M059J (cell line): ENCODE measurements at regions not wholly inside any gene's neighbourhood (a gene's known extent, or its start where the extent isn't known, plus 50 kb on each side); places are given as distances from the start of the nearest gene placed in this dataset.

ENCODE experiments used
- DNase-seq: peaks from one replicate; pipeline ENCODE4 v3.0.0-alpha.2; 2012; ENCODE audit warnings: low read depth

DNA sequence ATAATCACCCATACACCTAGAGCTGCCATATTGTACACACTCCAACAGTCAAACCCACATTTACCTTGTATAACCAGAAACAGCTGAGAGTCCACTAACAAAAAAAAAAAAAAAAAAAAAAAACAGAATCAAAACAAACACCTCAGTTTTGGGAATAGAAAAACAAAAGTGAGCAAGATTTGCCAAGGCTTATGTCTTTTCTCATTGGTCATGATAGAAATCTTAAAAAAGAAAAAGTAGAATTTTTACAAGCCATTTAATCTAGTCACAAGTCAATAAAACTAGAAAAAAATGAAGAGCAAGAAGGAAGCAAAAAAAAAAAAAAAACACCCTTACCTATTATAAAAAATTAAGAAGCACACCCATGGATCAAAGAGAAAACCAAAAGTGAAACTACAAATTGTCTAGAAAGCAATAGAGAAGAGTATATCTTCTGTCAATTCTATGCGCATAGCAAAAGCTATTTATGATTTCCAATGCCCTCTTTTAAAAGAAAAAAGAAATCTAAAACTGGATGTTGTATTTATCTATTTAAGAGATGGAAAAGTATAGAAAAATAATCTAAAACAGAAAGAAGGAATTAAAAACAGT, 113.2 kb upstream of the GALNT2 start:
- DNase-seq = no peak

DNA sequence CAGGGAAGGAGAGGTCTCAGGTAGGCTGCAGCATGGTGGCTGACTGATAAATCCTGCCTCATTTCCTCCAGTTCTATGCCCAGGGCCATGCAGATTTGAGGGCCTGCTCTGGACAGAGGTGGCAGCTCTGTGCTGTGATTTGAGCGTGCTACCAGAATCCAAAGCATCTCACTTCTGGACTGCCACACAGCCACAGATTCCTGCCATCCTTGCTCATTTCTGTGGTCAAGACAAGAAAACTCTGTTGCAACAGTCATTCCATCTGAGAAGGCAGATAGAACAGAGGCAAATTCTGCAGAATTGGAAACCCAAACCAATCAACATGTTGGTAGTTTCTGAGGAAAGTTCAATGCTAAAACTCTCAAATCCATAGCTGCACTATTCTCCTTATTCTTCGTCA, 102.8 kb upstream of the GALNT2 start:
- DNase-seq = peak; percentile 10

DNA sequence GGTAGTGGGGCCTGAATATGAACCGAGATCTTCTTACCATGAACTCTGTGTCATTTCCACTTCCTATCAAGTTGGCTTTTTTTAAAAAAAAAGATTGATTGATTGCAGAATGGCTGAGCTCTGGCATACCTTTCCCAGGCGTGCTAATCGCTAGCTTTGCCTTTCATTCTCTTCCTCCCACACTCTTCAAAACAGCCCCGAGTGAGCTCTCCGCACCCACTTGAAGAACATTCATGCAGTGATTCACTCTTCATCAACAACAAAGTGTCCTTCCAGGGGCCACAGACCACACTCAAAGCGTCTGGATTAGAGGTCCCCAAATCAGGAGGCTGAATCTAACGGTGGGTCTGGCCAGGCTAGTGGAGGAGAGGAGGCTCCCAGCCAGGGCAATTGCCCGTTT, 96.3 kb upstream of the GALNT2 start:
- no peak for DNase-seq

DNA sequence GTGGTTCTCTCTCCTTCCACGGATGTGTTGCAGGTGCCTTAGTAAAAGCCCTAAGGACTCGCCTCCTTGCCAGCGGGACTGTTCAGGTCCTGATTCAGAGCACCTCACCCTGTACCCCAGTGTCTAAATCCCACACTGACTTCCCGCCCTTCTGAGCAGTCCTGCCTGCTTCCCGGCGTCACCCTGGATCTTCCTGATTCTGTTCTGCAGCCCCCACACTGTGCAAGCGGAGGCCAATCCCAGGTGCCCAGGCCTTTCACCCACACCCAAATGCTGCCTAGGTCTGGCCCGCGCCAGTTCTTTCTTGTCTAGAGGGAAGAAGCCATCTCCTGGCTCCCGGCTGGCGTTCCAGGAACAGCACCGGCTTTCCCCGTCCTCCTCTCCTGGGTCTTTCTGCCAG, 95.9 kb upstream of the GALNT2 start:
- no peak for DNase-seq

DNA sequence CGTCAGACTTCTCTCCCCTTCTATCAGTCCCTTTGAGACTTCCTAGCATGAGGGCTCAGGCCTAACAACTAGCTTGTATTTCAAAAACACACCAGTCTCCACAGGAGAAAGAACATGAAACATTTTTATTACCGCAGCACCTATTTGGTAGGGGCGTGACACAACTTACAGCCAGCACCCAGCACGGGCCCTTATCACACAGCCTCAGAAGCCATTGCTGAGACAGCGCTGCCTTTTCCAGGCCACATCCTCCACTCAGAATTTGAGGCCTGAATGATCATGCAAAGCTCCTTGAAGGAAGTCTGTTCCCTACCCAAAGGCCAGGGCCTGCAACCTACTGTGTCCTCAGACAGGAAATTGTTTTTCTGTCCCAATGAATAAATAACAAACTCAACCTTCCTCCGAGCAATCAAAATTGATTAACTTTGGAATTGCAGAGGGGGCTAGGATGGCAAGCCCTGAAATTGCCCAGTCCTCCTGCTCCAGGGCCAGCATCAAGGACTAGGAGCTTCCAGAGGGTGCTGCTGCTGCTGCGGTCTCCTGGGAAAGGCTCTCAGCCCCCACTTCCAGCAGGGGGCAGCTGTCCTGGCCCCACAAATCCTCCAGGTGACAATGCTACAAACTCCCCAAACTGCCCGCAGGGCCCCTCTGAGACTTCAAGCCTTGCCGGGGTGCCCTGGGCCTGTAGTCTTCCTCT, 94.3 kb upstream of the GALNT2 start:
- no peak for DNase-seq

DNA sequence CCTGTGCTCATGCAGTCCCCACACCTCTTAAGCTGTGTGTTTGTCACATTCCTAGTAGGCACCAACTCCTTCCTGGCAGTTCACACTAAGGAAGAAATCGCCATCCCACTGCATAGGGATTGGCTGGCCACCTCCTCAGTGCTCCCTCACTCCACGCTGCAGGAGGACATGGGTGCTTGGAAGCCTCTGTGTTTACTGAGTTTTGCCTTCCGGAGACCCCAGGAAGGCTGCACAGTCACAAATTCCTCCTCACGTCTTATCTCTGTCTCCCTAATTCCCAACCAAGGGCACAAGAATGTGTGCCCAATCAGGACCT, 93.8 kb upstream of the GALNT2 start:
- DNase-seq = no peak

DNA sequence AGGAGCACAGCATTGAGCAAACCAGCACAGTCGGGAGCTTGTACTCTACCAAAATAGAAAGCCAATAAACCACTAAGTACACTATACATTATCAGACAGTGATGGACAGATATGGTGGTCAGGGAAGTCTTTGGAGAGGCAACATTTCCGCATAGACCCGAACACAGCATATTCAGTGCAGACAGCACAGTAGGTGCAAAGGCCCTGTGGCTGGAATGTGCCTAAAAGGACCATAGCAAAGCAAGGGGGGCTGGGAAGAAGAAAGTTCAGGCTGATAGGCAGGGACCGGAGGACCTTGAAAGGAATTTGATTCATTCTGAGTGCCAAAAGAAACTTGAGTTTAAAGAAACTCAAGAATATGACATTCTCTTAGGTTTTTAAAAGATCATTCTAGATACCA, 92.0 kb upstream of the GALNT2 start:
- no peak for DNase-seq

DNA sequence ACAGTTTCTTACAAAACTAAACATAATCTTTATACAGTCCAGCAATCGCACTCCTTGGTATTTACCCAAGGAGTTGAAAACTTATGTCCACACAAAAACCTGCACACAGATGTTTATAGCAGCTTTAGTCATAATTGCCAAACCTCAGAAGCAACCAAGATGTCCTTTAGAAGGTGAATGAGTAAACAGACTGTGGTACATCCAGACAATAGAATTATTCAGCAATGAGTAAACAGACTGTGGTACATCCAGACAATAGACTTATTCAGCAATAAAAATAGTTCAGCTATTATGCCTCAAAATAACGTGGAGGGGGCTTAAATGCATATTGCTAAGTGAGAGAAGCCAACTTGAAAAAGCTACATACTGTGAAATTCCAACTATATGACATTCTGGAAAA, 87.0 kb upstream of the GALNT2 start:
- peak; percentile 68 for DNase-seq

DNA sequence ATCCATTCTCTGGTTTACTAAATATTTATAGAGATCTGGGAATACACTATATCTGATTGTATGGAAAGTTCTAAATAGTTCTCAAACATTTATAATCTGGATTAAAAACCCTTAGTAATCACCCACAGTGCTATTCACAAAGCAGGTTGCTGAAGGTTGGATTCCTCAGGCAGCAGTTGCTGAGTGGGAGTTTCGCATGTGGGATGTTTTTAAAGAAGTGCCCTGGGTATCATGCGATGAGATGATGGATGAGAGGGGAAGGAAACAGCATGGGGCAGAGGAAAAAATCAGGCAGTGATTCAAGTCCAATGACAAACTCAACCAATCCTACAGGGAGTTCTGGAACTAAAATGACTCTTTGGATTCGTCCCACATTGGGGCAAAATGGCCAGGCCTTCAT, 85.3 kb upstream of the GALNT2 start:
- no peak for DNase-seq

DNA sequence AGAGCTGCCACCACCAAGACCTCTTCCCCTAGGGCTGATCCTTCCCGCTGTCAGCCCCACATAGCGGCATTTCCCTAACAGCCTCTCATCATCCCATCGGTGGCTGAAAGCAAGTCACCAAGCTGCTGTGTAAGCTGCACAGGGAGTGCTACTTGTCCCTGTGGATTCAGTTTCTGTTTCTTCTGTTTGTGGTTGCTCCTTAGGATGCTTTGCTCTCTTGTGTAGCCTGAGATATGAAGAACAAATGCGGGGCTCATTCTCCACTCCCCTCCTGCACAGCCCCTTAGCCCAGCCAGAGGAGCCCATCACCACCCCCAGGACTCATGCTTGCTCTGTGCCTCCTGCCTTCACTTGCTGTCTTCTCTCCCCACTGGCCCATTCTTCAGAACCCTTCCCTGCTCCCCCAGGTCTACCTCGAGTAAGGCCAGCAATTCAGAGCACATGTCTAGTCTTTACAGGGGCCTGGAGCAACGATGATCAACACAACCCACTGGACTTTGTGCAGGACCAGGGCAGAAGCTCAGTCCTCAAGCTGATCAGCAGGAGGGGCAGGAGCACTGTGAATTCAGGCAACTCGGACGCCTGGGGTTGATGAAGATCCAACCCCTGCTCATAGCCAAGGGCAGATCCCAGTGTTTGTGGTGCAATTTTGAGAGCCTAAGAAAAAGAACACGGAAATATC, 82.6 kb upstream of the GALNT2 start:
- no peak for DNase-seq

DNA sequence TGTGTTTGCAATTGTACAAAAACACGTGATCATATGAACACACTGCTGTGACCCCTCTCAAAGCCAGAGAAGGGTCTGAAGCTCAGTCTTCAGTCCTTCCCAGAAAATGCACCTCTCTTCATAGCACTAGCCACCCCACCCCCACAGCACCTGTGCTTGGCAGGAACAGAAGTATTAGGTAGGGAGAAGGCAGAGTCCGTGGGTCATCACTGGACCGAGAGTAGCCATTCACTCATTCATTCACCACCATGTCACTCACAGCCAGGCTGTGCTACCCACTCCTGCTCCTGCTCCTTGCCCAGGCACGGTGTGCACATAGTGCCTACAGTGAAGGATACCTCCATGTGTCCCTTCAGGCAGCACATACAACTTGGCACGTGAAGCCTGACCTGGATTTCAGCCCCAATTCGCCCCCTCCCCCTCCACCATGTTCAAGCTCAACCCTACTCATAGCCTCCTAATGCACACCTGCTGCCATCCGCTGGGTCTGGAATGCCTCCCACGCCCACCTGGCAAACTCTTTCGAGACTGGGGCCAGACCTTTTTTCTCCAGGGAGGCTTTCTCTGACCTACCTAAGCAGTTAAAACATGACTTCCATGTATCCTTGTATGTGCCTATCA, 81.9 kb upstream of the GALNT2 start:
- no peak for DNase-seq

DNA sequence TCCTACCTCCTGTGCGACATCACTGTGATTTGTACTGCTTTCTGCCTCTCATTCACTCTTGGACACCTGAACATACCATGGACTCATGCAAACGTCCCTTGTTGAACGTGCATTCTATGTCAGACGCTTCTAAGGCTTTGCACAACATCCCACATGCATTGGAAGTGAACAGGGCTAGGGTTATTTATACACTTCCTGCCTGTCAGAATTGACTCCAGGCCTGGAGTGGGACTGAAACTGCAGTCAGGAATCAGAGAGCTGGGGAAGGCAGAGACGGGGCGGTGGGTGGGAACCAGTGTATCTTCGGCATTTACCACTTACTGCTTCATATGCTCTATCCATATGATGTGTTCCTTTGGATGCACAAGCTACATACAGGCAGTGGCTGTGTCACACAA, 81.4 kb upstream of the GALNT2 start:
- no peak for DNase-seq

DNA sequence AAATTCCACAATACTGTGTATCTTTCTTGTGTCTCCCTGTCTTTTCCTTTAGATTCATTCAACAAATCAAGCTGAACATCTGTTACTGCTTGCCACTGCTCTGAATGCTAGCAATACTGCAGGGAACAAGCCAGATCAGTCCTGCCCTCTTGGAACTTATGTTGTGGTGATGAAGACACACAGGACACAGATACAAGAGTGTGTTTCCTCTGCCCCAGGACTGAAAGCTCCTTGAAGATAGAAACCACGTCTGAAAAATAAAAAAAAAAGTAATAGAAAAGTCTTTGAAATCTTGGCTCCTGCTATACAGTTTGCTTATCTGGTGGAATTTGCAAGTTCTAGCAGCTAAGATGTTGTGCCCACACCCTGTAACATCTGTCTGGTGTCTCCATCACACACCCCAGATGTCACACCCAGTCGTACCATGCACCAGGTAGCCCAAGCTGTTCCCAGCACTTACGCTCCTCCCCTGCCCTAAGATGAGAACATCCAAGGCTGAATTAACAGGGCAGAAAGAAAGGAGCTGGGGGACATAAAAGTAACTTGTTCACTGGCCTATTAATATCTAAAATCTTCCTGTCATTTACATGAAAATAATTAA, 80.2 kb upstream of the GALNT2 start:
- no peak for DNase-seq

DNA sequence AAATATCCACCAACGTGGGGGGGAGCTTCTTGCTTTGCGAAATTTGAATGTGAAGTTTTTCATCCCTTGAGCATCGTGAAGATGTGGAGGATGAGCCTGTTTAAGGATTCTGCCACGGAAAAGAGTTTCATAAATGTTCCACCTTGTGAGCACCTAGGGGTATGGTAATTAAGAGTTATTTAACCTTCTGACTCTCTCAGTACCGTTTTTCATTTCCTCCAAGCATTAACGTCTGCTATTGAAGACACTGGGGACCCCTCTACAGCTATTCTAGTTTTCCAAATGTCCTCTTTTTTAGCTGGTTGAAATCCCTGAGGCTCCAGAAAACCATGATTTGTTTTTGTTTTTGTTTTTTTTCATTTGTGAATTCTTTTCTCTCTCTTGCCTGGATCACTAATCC, 79.1 kb upstream of the GALNT2 start:
- no peak for DNase-seq

DNA sequence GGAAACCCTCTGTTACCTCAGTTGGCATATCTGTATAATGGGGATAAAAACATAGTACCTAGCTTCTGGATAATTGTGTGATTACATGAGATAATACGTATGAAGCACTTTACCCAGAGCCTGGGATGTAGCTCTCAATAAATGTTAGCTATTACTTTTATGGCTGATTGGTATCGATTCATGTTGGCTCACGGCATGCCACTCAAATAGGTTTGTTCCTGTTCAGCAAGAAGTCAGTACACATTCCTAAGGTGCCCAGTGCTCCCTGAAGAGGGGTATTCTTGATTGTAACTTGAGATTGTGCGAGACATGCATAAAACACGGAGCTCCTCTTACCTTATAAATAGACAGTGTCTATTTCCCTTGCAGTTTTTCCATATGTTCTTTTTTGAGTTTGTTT, 78.5 kb upstream of the GALNT2 start:
- no peak for DNase-seq

DNA sequence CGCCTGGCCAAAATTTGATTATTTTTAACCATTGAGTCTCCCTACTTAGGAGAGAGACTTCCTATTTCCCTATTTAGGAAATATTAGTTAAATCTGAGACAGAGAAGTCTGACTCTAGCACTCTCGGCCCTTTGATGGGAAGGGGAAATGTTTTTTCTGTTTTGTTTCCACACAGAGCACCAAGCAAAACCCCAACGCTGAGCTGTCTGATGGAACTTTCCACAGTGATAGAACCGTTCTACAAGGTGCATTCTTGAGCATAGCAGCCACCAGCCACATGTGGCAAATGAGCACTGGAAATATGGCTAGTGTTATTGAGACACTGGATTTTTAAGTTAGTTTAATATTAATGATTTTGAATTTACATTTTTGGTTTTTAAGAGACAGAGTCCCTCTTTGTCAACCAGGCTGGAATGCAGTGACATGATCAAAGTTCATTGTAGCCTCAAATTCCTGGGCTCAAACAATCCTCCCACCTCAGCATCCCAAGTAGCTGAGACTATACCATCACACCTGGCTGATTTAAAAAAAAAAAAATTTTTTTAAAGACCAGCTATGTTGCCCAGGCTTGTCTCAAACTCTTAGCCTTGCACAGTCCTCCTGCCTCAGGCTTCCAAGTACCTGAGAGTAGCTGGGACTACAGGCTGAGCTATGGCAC, 77.3 kb upstream of the GALNT2 start:
- no peak for DNase-seq

DNA sequence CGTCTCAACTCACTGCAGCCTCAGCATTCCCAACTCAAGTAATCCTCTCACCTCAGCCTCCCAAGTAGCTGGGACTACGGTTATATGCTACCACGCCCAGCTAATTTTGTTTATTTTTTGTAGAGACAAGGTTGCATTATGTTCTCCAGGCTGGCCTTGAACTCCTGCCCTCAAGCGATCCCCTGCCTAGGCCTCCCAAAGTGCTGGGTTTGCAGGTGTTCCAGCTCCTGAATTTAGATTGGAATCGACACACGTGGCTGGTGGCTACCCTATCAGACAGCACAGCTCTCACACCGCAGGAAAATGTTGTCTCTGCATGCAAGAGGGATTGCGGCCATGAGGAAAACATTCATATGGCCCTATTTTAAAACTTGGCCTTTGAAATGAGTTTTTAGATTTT, 76.7 kb upstream of the GALNT2 start:
- no peak for DNase-seq

DNA sequence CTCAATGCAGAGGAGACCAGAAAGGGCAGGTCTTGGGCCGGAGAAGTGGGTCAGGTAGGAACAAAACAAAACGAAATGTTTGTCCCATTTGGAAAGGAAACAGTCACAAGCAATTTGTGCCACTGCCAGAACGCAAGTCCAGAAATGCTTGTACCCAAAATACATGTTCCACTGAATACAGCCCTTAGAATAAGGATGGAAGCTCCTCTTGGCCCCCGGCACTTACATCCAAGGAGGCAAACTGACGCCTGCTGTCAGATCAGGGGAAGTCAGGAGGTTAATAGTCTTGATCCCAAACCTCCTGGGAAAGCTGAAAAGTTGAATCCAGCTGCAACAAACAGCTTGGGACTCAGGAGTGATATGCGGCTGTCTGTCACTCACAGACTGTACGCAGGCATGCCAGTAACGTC, 75.9 kb upstream of the GALNT2 start:
- no peak for DNase-seq

DNA sequence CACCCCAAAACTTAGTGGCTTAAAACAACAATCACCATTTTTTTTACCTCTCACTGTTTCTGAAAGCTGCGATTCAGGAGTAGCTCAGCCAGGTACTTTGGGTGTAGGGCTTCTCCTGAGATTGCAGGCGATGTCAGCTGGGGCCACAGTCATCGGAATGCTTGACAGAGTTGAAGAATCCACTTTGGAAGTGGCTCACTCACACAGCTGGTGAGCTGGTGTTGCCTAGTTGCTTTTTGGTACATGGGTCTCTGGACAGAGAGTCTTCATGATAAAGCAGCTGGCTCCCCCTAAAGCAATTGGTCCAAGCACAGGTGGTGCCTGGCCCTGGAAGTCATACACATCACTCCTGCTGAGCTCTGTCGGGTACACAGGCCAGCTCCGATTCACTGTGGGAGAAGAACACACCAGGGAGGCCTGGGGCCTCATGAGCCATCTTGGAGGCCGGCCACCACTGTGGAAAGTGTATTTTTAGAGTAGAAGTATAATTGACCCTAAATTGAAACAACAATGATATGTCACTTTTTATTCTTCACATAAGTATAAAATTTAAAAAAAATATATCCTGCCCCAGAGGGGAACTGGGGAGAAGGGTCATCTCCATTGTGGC, 75.2 kb upstream of the GALNT2 start:
- no peak for DNase-seq

DNA sequence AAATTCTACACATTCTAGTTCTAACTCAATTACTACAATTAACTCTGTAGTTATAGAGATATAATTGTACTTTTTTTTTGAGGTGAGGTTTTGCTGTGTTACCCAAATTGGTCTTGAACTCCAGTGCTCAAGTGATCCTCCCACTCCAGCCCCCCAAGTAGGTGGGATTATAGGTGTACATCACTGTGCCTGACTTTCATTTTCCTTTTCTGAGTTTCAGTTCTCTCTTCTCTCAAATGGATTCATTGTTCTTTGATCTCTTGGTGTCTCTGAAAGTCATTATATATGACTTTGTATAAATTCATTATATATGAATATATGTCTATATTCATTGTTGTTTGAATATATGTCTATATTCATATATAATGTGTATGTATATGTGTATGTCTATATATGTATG, 74.0 kb upstream of the GALNT2 start:
- DNase-seq = no peak

DNA sequence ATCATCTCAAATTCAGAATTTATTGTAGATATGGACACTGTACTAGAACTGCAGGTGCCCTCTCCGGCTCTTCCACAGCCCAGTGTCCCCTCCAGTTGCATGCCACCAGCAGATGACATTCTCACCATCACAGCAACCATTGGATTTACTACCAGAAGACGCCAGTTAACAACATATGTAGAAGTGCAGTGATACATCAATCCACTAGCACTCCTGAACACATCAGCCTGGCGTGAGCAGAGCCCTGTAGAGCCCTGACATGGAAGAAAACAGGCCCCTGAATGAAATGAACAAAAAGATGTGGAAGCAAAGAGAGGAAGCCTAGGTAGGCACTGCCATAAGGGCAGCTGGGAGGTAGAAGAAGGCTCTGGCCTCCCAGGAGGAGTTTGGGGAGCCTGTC, 73.1 kb upstream of the GALNT2 start:
- no peak for DNase-seq
